ENCODE measurements at regions not wholly inside any gene's neighbourhood (a gene's known extent, or its start where the extent isn't known, plus 50 kb on each side); places are given as distances from the start of the nearest gene placed in this dataset.
A peak's percentile ranks its signal among the peaks of the same experiment; 100 is the strongest.

DNA sequence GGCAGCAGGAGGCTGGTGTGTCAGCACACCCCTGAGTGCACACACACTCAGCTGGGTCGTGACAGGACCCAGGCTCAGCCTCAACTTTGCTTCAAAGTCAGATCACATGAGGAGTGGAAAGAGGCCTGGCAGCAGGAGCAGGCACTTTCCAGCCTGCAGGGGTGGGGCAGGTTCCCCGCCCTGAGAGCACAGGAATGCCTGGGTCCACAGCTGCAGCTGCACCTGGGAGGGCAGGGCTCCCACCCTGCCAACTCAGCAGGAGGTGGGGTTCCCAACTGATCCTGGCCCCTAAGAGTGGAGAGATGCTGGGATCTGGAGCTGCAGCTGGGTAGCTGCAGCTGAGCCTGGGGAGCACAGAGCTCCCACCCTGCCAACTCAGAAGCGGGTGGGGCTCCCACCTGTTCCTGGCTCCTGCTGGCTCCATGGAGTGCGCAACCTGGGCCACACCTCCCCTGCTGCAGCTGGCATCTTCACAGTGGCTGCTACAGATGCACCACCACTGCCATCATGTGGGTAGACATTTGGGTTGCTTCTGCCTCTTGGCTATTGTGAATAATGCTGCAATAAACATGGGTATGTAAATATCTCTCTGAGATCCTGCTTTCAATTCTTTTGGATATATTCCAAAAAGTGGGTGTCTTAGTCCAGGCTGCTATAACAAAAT lies 415.4 kb downstream of the TTLL7 start:
- TF ChIP-seq, protein P1, sequence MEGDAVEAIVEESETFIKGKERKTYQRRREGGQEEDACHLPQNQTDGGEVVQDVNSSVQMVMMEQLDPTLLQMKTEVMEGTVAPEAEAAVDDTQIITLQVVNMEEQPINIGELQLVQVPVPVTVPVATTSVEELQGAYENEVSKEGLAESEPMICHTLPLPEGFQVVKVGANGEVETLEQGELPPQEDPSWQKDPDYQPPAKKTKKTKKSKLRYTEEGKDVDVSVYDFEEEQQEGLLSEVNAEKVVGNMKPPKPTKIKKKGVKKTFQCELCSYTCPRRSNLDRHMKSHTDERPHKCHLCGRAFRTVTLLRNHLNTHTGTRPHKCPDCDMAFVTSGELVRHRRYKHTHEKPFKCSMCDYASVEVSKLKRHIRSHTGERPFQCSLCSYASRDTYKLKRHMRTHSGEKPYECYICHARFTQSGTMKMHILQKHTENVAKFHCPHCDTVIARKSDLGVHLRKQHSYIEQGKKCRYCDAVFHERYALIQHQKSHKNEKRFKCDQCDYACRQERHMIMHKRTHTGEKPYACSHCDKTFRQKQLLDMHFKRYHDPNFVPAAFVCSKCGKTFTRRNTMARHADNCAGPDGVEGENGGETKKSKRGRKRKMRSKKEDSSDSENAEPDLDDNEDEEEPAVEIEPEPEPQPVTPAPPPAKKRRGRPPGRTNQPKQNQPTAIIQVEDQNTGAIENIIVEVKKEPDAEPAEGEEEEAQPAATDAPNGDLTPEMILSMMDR (conservative IDR thresholded peaks at IDR 0.05; ENCODE audit: low read depth, low read length): peak; percentile 35
- no peak for TF ChIP-seq EZH2 (IDR thresholded peaks at IDR 0.05; ENCODE audit: borderline replicate concordance, low read depth, low read length, poor library complexity, severe bottlenecking)

Data from A673 (cell line).